K562 (cell line): ENCODE measurements at regions not wholly inside any gene's neighbourhood (a gene's known extent, or its start where the extent isn't known, plus 50 kb on each side); places are given as distances from the start of the nearest gene placed in this dataset.

Experiments
- E2F3 ChIP-seq: fragments of 250-450 bp; sonication (Bioruptor Pico); IDR thresholded peaks from 2 replicates; pipeline ENCODE4 v1.4.0; 2020; ENCODE audit warnings: mild to moderate bottlenecking
- FOXO4 ChIP-seq: fragments of 450-650 bp; formaldehyde crosslinking; IDR thresholded peaks from 2 replicates; pipeline ENCODE4 v1.4.0; 2020; ENCODE audit warnings: mild to moderate bottlenecking, moderate library complexity
- FUS ChIP-seq: fragments of 200-400 bp; formaldehyde crosslinking; optimal IDR thresholded peaks from 2 replicates; pipeline ENCODE3; 2017; ENCODE audit warnings: low read depth, low read length
- GTF2F1 ChIP-seq: IDR thresholded peaks from 2 replicates; pipeline ENCODE4 v1.6.1; 2011; ENCODE audit warnings: low read depth, low read length, improper control_type of control experiment
- HMG20B ChIP-seq: fragments of 250-450 bp; sonication (Bioruptor Pico); IDR thresholded peaks from 2 replicates; pipeline ENCODE4 v1.5.0; 2021; ENCODE audit warnings: mild to moderate bottlenecking
- PHB2 ChIP-seq: fragments of 450-650 bp; IDR thresholded peaks from 2 replicates; pipeline ENCODE4 v1.6.1; 2017; ENCODE audit warnings: low read depth
- SMARCC2 ChIP-seq: fragments of 450-650 bp; IDR thresholded peaks from 2 replicates; pipeline ENCODE4 v1.6.1; 2017; ENCODE audit warnings: antibody characterized with exemption, moderate library complexity, mild to moderate bottlenecking, low read depth
- ZNF24 ChIP-seq: fragments of 450-650 bp; IDR thresholded peaks from 2 replicates; pipeline ENCODE4 v1.6.1; 2016
- ZSCAN32 ChIP-seq: fragments of 450-650 bp; formaldehyde crosslinking; IDR thresholded peaks from 2 replicates; pipeline ENCODE4 v1.4.0; 2020; ENCODE audit warnings: mild to moderate bottlenecking, moderate library complexity
- ZZZ3 ChIP-seq: fragments of 450-650 bp; IDR thresholded peaks from 2 replicates; pipeline ENCODE4 v1.6.1; 2016; ENCODE audit warnings: antibody characterized with exemption, mild to moderate bottlenecking, moderate library complexity
- TF ChIP-seq, protein P1 (sequence below), 2 experiments: fragments of 450-650 bp in 1 of 2; sonication (generic) in 1 of 2; formaldehyde crosslinking in 1 of 2; IDR thresholded peaks; 2 replicates each; pipeline versions ENCODE4 v1.7.1 to v1.9.0; 2016 to 2022; ENCODE audit warnings: inconsistent platforms in 1 of 2, mild to moderate bottlenecking in 1 of 2, missing genetic modification reagents in 1 of 2

DNA sequence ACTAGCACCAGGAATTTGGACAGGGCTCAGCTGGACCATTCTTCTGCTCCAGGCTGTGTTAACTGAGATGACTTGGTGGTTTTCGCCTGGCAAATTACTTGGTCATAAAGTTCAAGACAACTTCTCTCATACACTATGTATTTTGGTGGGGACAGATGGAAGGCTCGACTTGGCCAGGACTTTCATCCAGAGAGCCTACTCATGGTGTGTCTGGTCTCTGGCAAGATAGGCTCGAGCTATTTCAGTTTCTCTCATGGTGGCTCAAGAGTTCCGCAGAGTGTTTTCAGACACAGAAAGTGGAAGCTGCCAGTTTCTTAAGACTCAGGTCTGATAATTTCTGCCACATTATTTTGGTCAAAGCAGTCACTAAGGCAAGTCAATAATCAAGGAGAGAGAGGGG lies 135.6 kb downstream of the IRX2 start (continued):
- TF ChIP-seq ZSCAN32 (no peak), HMG20B (CRISPR knock-in tag) (no peak), E2F3 (CRISPR knock-in tag) (no peak), PHB2 (no peak), ZNF24 (no peak), FUS (no peak), SMARCC2 (no peak), FOXO4 (no peak), ZZZ3 (no peak), GTF2F1 (no peak)
- TF ChIP-seq, protein P1, sequence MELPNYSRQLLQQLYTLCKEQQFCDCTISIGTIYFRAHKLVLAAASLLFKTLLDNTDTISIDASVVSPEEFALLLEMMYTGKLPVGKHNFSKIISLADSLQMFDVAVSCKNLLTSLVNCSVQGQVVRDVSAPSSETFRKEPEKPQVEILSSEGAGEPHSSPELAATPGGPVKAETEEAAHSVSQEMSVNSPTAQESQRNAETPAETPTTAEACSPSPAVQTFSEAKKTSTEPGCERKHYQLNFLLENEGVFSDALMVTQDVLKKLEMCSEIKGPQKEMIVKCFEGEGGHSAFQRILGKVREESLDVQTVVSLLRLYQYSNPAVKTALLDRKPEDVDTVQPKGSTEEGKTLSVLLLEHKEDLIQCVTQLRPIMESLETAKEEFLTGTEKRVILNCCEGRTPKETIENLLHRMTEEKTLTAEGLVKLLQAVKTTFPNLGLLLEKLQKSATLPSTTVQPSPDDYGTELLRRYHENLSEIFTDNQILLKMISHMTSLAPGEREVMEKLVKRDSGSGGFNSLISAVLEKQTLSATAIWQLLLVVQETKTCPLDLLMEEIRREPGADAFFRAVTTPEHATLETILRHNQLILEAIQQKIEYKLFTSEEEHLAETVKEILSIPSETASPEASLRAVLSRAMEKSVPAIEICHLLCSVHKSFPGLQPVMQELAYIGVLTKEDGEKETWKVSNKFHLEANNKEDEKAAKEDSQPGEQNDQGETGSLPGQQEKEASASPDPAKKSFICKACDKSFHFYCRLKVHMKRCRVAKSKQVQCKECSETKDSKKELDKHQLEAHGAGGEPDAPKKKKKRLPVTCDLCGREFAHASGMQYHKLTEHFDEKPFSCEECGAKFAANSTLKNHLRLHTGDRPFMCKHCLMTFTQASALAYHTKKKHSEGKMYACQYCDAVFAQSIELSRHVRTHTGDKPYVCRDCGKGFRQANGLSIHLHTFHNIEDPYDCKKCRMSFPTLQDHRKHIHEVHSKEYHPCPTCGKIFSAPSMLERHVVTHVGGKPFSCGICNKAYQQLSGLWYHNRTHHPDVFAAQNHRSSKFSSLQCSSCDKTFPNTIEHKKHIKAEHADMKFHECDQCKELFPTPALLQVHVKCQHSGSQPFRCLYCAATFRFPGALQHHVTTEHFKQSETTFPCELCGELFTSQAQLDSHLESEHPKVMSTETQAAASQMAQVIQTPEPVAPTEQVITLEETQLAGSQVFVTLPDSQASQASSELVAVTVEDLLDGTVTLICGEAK (IDR thresholded peaks at IDR 0.05), result no peak
- TF ChIP-seq, protein P1 (CRISPR knock-in tag; IDR thresholded peaks at IDR 0.05), result no peak
- TF ChIP-seq, all 486 proteins: peak for 0
